ENCODE measurements at regions not wholly inside any gene's neighbourhood (a gene's known extent, or its start where the extent isn't known, plus 50 kb on each side); places are given as distances from the start of the nearest gene placed in this dataset.

DNA sequence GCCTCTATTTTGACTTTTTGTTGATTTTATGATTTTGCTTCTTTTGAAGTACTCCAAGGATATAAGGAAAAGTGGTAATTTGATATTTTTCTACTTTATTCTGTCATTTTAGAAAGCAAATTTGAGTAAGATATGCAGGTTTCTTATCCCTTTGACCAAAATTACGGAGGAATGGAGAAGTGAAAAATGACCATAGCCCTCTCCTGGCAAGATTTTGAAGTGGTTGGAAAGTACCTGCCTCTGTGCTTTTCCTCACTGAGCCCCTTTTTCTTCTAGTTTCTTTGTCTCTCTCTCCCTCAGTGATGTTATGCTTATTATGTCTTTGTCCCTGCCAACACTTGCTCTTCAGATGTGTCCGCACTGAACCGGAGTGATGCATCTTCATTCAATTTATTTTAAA lies 898.1 kb downstream of the EPHA4 start:
- DNase-seq, result no peak

DNA sequence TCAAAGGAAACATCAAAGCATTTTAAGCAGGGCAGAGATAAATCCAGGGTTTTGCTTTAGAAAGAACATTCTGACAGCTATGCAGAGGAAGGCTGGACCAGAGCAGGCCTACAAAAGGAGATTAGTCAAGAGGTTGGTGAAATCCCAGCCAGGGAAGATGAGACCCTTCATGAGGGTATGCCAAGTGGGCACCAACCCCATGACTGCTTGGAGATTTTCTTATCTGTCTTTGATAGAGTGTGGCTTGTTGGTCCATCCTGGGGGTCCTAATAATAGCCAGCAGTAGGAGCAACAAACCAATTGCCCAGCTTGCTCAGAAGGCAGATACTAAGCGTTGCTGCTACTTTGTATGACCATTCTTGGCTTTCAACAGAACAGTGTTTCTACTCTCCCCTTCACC lies 895.4 kb downstream of the EPHA4 start:
- DNase-seq, result no peak

DNA sequence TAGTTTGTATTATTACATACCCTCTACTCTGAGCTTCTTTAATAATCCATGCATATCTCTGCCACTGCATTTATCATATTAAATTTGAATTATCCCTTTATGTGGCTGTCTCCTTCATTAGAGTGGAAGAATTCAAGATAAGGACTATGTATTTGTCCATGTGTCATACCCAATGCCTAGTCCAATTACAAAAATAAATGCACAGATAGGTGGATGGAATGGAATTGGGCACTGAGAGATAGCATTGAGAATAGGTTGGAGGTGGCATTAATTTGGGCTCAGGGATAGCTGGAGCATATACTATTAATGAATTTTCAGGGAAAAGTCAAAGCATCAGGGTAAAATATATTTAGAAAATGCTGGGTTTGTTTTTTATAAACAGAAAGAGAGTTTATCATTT lies 893.2 kb downstream of the EPHA4 start:
- DNase-seq, result no peak

- no peak for DNase-seq
Observed at GRCh38 chr2:220682616-220683015, 889.5 kb downstream of the EPHA4 start.

DNA sequence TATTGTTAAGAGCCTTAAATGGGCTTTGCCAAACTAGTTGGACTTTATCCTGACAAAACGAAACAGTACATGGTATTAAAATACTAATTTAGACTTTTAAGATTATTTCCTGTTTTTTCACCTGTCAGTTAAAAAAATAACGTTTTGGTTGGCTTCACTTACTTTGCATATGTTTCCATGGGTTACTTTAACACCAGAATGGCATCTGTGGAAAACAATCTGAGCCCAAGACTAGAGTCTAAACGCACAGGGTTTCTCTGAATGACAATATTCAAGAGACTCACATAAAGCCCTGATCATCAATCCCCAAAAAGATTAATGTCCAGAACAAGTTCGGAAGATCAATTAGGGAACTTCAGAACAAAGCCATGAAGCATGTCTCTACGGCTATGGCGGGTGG lies 888.0 kb downstream of the EPHA4 start:
- no peak for DNase-seq

DNA sequence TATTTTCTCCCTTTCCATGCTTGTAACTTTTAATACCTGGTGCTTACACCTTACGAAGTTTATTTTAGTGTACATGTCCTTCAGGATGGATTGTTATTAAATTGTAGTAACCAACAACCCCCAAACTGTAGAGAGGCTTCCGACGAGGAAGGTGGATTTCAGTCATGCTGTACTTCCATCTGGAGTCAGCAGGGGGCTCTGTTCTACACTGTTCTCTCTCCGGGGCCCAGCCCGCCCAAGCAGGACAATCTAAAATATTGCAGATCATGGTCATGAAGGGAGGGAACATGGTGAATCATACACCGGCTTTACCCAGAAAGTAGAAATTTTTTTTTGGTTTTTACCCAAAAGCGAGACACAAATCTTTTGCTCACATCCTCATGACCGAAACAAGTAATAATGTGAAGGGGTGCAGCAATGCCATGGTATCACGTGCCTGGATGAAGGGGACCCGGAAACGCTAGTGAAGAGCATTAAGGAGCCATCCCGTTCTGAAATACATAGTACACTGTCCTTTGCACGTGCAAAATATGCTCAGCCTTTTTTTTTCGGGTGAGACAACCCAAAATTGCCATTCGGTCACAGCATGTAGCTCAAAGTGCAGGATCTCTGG lies 884.8 kb downstream of the EPHA4 start:
- peak; percentile 41 for DNase-seq

GRCh38 chr2:220695397-220696279 lies 876.5 kb downstream of the EPHA4 start:
- no peak for DNase-seq

DNA sequence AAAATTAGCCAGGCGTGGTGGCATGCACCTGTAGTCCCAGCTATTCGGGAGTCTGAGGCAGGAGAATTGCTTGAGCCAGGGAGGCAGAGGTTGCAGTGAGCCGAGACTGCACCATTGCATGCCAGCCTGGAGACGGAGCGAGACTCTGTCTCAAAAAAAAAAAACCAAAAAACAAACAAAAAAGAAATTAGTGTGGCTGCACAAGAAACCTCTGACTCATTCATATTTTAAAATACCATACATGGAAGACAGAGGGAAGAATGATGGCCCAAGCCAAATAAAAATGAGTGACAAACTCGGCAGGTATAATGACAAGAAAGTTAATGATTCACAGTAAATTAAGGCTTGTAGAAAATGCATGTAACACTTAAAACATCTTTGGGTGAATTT lies 875.8 kb downstream of the EPHA4 start:
- no peak for DNase-seq

DNA sequence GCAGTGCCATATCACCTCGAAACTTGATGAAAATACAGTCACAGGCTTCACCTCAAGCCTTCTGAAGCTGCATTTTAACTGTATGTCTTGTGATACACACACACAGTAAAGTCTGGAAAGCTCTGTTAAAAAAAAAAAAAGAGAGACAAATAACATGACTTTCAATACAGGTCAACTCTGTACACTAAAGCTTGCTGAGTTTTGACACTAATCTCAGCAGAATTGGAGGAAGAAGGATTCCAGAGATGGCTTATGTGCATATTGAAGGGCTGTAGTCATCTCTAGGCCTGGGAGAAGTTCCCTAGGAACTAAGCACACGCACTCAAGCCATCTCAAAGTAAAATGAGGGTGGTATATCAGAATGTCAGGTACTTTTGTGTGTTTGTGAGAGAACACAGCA lies 875.1 kb downstream of the EPHA4 start:
- no peak for DNase-seq

DNA sequence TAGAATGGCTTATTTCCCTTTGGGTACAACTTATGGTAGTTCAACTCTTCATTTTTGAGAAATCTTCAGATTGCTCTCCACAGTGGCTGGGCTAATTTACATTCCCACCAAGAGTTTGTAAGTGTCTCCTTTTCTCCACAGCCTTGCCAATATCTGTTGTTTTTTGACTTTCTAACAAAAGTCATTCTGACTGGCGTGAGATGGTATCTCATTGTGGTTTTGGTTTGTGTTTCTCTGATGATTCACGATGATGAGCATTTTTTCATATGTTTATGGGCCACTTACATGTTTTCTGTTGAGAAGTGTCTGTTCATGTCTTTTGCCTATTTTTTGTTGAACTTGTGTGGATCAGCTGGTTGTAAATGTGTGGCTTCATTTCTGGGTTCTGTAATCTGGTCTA lies 871.0 kb downstream of the EPHA4 start:
- no peak for DNase-seq

- DNase-seq, result no peak
Observed at GRCh38 chr2:220703279-220703678, 868.8 kb downstream of the EPHA4 start.

- no peak for DNase-seq
Observed at GRCh38 chr2:220704081-220704480, 868.0 kb downstream of the EPHA4 start.

DNA sequence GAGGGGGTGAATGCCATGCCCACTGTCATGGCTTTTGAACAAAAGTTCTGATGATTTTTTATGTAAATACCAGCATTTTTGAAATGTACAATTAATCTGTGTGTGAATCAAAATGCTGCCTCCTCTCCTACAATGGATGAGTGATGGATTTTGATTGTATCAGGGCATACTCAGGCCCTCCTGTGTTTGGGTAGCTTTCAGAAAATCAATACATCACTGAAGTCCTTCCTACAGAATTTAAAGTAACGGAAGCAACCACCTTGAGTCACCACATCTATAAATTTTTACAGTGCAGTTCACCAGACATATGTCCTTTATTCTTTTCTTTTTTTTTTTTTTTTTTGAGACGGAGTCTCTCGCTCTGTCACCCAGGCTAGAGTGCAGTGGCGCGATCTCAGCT lies 867.3 kb downstream of the EPHA4 start:
- DNase-seq, result no peak

DNA sequence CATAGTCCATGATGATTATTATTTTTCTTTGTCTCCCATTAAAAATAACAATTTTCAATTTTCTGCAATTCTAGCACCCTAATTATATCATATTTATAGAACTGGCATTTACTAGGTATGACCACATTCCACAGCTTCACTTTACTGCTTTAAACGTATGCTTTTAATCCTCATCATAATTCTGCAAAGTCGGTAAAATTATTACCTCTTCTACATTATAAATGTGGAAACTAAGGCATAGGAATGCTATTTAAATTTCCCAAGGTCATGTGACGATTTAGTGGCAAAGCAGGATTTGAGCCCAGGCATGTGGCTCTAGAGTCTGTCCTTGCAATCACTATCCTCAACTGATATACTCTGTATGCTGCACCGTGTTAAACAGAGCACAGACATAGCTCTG lies 866.4 kb downstream of the EPHA4 start:
- no peak for DNase-seq

- no peak for DNase-seq
Observed at GRCh38 chr2:220707261-220707660, 864.8 kb downstream of the EPHA4 start.

DNA sequence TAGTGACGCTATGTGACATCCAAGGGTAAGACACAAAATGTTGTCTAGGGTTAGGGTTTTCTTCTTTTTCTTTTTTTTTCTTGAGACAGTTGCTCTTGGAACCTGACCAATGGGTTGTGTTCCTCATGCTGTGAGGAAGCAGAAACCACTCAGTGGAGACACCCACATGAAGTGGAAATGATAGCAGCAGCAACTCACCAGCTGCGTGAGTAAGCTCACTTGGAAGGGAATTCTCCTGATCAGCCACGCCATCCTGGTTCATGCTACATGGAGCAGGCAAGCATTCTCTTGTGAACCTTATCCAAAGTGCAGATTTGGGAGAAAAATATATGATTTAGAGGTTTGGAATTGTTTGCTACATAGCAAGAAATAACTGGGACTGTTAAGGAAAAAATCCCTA lies 863.7 kb downstream of the EPHA4 start:
- DNase-seq, result no peak

DNA sequence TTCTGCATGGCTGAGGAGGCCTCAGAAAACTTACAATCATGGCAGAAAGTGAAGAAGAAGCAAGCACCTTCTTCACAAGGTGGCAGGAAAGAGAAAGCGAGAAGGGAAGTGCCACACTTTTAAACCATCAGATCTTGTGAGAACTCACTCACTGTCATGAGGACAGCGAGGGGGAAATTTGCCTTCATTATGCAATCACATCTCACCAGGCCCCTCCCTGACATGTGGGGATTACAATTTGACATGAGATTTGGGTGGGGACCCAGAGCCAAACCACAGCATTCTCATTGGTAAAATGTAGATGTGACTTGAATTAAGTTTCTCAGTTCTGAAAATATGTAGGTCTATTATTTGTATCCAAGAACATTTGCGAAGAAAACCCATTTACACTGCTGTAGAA lies 854.8 kb downstream of the EPHA4 start:
- DNase-seq, result no peak

DNA sequence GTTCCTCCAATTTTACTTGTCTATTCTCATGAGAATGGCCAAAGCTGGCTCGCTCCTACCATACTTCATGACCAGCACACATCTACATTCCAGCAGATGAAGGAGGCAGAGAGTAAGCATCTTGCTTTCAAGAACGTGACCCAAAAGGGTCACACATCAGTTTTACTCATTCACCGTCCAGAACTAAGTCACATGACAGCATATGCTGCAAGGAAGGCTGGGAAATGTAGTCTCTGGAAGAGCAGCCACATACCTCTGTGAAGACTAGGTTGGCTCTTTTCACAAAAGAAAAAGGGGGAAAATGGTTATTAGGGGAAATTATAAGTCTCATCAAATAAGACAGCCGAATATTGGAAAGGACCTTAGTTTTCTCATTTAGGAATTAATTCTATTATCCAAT lies 835.3 kb downstream of the EPHA4 start:
- no peak for DNase-seq

DNA sequence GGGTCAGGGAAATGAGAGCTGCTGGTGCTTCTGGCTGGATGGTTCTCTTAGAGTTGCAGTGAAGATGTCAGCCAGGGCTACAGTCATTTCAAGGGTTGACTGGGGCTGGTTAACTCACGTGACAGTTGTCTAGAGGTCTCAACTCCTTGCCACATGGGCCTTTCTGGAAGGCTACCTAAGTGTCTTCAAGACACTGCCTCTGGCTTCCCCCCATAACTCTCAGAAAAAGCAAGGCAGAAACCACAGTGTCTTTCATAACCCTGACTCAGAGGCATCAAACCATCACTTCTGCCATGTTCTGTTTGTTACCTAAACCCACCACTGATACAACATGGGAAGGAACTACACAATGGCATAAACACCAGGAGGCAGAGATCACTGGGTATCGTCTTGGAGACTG lies 828.9 kb downstream of the EPHA4 start:
- no peak for DNase-seq

DNA sequence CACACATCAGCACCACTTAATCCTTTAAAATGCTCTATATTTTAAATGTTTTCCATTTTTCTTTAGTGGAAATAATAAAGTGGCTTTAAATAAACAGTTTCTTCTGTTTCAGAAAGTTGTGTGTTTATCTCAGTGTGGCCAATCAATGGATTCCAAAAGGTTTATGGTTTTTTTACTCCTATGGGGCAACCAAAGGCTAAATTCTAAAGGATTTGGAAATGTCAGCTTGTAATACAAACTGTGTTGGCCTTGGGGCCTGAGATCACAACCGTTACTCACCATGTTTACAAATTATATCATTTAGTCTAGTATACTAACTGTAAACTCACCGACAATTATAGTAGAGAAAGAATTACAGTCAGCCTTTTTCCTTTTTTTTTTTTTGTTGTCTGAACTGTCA lies 827.2 kb downstream of the EPHA4 start:
- no peak for DNase-seq

GRCh38 chr2:220745682-220746081 lies 826.4 kb downstream of the EPHA4 start:
- DNase-seq, result no peak

GRCh38 chr2:220747736-220748135 lies 824.4 kb downstream of the EPHA4 start:
- DNase-seq, result no peak

DNA sequence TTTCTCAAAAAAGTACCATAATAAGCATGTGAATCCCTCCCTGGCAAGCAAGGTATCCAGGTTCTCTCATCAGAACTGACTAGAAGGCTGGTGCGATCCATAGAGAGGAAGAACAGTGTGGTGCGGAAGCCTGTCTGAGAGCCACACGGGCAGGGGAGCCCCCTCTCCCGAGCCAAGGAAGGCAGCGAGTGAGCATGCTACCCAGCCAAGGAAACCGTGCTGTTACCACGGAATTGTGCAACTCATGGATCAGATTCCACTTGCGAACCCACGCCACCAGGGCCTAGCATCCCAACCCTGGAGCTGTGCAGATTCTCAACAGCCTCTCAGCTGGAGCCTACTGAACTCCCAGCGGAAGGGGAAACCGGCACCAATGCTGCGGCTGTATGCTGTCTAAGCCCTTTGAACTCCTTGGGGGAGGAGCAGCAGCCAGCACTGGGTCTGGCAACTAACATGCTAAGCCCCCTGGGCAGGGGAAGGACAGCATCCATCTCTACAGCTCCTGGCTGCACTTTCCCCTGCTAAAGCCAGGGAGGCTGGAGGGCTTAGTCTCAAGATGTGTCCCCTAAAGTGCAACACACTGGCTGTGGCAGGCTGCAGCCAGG lies 823.1 kb downstream of the EPHA4 start:
- DNase-seq, result no peak

GRCh38 chr2:220753486-220753885 lies 818.6 kb downstream of the EPHA4 start:
- DNase-seq, result no peak

Measured in activated CD4-positive, alpha-beta T cell treated with anti-CD3 and anti-CD28 coated beads for 1 hour (primary cell).